IPS-20b (cell line): ENCODE measurements at regions not wholly inside any gene's neighbourhood (a gene's known extent, or its start where the extent isn't known, plus 50 kb on each side); places are given as distances from the start of the nearest gene placed in this dataset.

Experiments used
- H3K27ac ChIP-seq: one replicate; pipeline ENCODE4 v1.5.1; 2013; ENCODE audit warnings: low read length
- H3K27me3 ChIP-seq: 2 replicates; pipeline ENCODE4 v1.6.1; 2013; ENCODE audit warnings: mild to moderate bottlenecking, low read length, inconsistent platforms; ENCODE audit not compliant: insufficient read depth
- H3K36me3 ChIP-seq: 2 replicates; pipeline ENCODE4 v1.6.1; 2013; ENCODE audit warnings: low read depth, mild to moderate bottlenecking, inconsistent platforms, low read length, moderate library complexity; ENCODE audit not compliant: insufficient read depth
- H3K4me1 ChIP-seq: 2 replicates; pipeline ENCODE4 v1.6.1; 2013; ENCODE audit warnings: mild to moderate bottlenecking, control low read depth, inconsistent platforms, low read length, moderate library complexity; ENCODE audit not compliant: insufficient read depth
- H3K4me3 ChIP-seq: 2 replicates; pipeline ENCODE4 v1.5.1; 2013; ENCODE audit warnings: mild to moderate bottlenecking, low read length, inconsistent platforms
- H3K9ac ChIP-seq: 2 replicates; pipeline ENCODE4 v1.6.1; 2013; ENCODE audit warnings: low read depth, mild to moderate bottlenecking, inconsistent platforms, low read length, moderate library complexity
- H3K9me3 ChIP-seq: 2 replicates; pipeline ENCODE4 v1.6.1; 2013; ENCODE audit warnings: mild to moderate bottlenecking, low read depth, low read length, inconsistent platforms; ENCODE audit not compliant: insufficient read depth

- Histone ChIP-seq H3K4me1 (peaks cover 7% of the 10 kb centered on the region; the same call in 1 of the 2 replicates), H3K4me3 (no peak overlapping the region), H3K27ac (no peak overlapping the region), H3K27me3 (no peaks in the 10 kb centered on the region), H3K36me3 (no peaks in the 10 kb centered on the region), H3K9ac (no peak overlapping the region), H3K9me3 (no peaks in the 10 kb centered on the region)
Measured at GRCh38 chrX:63458981-63459380, 107.8 kb upstream of the SPIN4 start.

- H3K27me3 ChIP-seq, result no peaks in the 10 kb centered on the region
- no peak overlapping the region for H3K27ac ChIP-seq
- no peak overlapping the region for H3K9ac ChIP-seq
- no peak overlapping the region for H3K4me3 ChIP-seq
- H3K4me1 ChIP-seq, result no peaks in the 10 kb centered on the region
- peaks cover 10% of the 10 kb centered on the region for H3K9me3 ChIP-seq
- H3K36me3 ChIP-seq, result no peaks in the 10 kb centered on the region
Measured at GRCh38 chrX:63453571-63453970, 102.4 kb upstream of the SPIN4 start.

- Histone ChIP-seq H3K4me3 (no peak overlapping the region), H3K9me3 (no peaks in the 10 kb centered on the region), H3K4me1 (no peaks in the 10 kb centered on the region), H3K36me3 (no peaks in the 10 kb centered on the region), H3K27ac (no peak overlapping the region), H3K9ac (no peak overlapping the region), H3K27me3 (no peaks in the 10 kb centered on the region)
Measured at GRCh38 chrX:63441717-63442116, 90.6 kb upstream of the SPIN4 start.

- no peak overlapping the region for H3K27ac ChIP-seq
Measured at GRCh38 chrX:63439580-63439979, 88.4 kb upstream of the SPIN4 start.

GRCh38 chrX:63436865-63437264, 85.7 kb upstream of the SPIN4 start:
- no peak overlapping the region for H3K9ac ChIP-seq
- no peak overlapping the region for H3K4me3 ChIP-seq
- H3K9me3 ChIP-seq, result no peaks in the 10 kb centered on the region
- no peaks in the 10 kb centered on the region for H3K36me3 ChIP-seq
- H3K27ac ChIP-seq, result no peak overlapping the region
- H3K4me1 ChIP-seq, result no peaks in the 10 kb centered on the region
- H3K27me3 ChIP-seq, result no peaks in the 10 kb centered on the region

More at GRCh38 chrX:63439580-63439979, 88.4 kb upstream of the SPIN4 start:
- Histone ChIP-seq H3K36me3 (no peaks in the 10 kb centered on the region), H3K4me1 (no peaks in the 10 kb centered on the region), H3K9me3 (no peaks in the 10 kb centered on the region), H3K4me3 (no peak overlapping the region), H3K9ac (no peak overlapping the region), H3K27me3 (no peaks in the 10 kb centered on the region)

GRCh38 chrX:63434665-63435064, 83.5 kb upstream of the SPIN4 start:
- Histone ChIP-seq H3K4me3 (no peak overlapping the region), H3K9me3 (no peaks in the 10 kb centered on the region), H3K27ac (no peak overlapping the region), H3K27me3 (no peaks in the 10 kb centered on the region), H3K9ac (no peak overlapping the region), H3K4me1 (no peaks in the 10 kb centered on the region), H3K36me3 (no peaks in the 10 kb centered on the region)

GRCh38 chrX:63434206-63434605, 83.1 kb upstream of the SPIN4 start:
- Histone ChIP-seq H3K27ac (no peak overlapping the region), H3K36me3 (no peaks in the 10 kb centered on the region), H3K4me1 (no peaks in the 10 kb centered on the region), H3K9me3 (no peaks in the 10 kb centered on the region), H3K27me3 (no peaks in the 10 kb centered on the region), H3K4me3 (no peak overlapping the region), H3K9ac (no peak overlapping the region)

- H3K27ac ChIP-seq, result no peak overlapping the region
- H3K27me3 ChIP-seq, result no peaks in the 10 kb centered on the region
- no peaks in the 10 kb centered on the region for H3K4me1 ChIP-seq
- H3K4me3 ChIP-seq, result no peak overlapping the region
- H3K36me3 ChIP-seq, result no peaks in the 10 kb centered on the region
- H3K9me3 ChIP-seq, result no peaks in the 10 kb centered on the region
- H3K9ac ChIP-seq, result no peak overlapping the region
Measured at GRCh38 chrX:63430026-63430425, 78.9 kb upstream of the SPIN4 start.

- Histone ChIP-seq H3K9ac (no peak overlapping the region), H3K27ac (no peak overlapping the region), H3K27me3 (no peaks in the 10 kb centered on the region), H3K4me1 (no peaks in the 10 kb centered on the region), H3K36me3 (no peaks in the 10 kb centered on the region), H3K9me3 (no peaks in the 10 kb centered on the region), H3K4me3 (no peak overlapping the region)
Measured at GRCh38 chrX:63428348-63428747, 77.2 kb upstream of the SPIN4 start.

GRCh38 chrX:63426519-63426918, 75.4 kb upstream of the SPIN4 start:
- no peaks in the 10 kb centered on the region; the same call in 1 of the 2 replicates for H3K9me3 ChIP-seq
- H3K4me3 ChIP-seq, result no peak overlapping the region
- no peaks in the 10 kb centered on the region for H3K4me1 ChIP-seq
- no peak overlapping the region for H3K9ac ChIP-seq
- no peak overlapping the region for H3K27ac ChIP-seq
- H3K27me3 ChIP-seq, result no peaks in the 10 kb centered on the region
- H3K36me3 ChIP-seq, result no peaks in the 10 kb centered on the region

GRCh38 chrX:63424063-63424462, 72.9 kb upstream of the SPIN4 start:
- no peaks in the 10 kb centered on the region for H3K36me3 ChIP-seq
- no peaks in the 10 kb centered on the region for H3K27me3 ChIP-seq
- H3K4me1 ChIP-seq, result no peaks in the 10 kb centered on the region
- H3K9ac ChIP-seq, result no peak overlapping the region
- H3K4me3 ChIP-seq, result no peak overlapping the region
- no peaks in the 10 kb centered on the region; the same call in 1 of the 2 replicates for H3K9me3 ChIP-seq
- H3K27ac ChIP-seq, result no peak overlapping the region

GRCh38 chrX:63421411-63421810, 70.3 kb upstream of the SPIN4 start:
- no peaks in the 10 kb centered on the region; the same call in 1 of the 2 replicates for H3K9me3 ChIP-seq
- H3K27me3 ChIP-seq, result no peaks in the 10 kb centered on the region
- H3K27ac ChIP-seq, result no peak overlapping the region
- H3K36me3 ChIP-seq, result no peaks in the 10 kb centered on the region
- no peak overlapping the region for H3K4me3 ChIP-seq
- no peak overlapping the region for H3K9ac ChIP-seq
- H3K4me1 ChIP-seq, result no peaks in the 10 kb centered on the region

- H3K36me3 ChIP-seq, result no peaks in the 10 kb centered on the region
- no peak overlapping the region for H3K9ac ChIP-seq
- H3K4me1 ChIP-seq, result no peaks in the 10 kb centered on the region
- no peak overlapping the region for H3K4me3 ChIP-seq
- no peaks in the 10 kb centered on the region for H3K27me3 ChIP-seq
- no peak overlapping the region for H3K27ac ChIP-seq
- no peaks in the 10 kb centered on the region; the same call in 1 of the 2 replicates for H3K9me3 ChIP-seq
Measured at GRCh38 chrX:63418211-63418610, 67.1 kb upstream of the SPIN4 start.
